IPS DF 6.9 (cell line): ENCODE measurements at regions not wholly inside any gene's neighbourhood (a gene's known extent, or its start where the extent isn't known, plus 50 kb on each side); places are given as distances from the start of the nearest gene placed in this dataset.

Source experiments
- DNase-seq: peaks from one replicate; pipeline ENCODE4 v3.0.0-alpha.2; 2013; ENCODE audit warnings: low read depth, low spot score
- H3K27ac ChIP-seq: one replicate; pipeline ENCODE4 v1.5.1; 2013; ENCODE audit warnings: low read length, control low read depth
- H3K27me3 ChIP-seq: 2 replicates; pipeline ENCODE4 v1.6.1; 2013; ENCODE audit warnings: mild to moderate bottlenecking, low read length; ENCODE audit not compliant: control insufficient read depth, insufficient read depth
- H3K36me3 ChIP-seq: 2 replicates; pipeline ENCODE4 v1.6.1; 2013; ENCODE audit warnings: low read length; ENCODE audit not compliant: control insufficient read depth, insufficient read depth
- H3K4me1 ChIP-seq: 2 replicates; pipeline ENCODE4 v1.6.1; 2013; ENCODE audit warnings: low read length; ENCODE audit not compliant: control insufficient read depth, insufficient read depth
- H3K4me3 ChIP-seq: 2 replicates; pipeline ENCODE4 v1.5.1; 2013; ENCODE audit warnings: mild to moderate bottlenecking, low read length
- H3K9me3 ChIP-seq: 2 replicates; pipeline ENCODE4 v1.6.1; 2013; ENCODE audit warnings: low read length, inconsistent platforms; ENCODE audit not compliant: control insufficient read depth, insufficient read depth
- WGBS: extraction: QIAGEN DNeasy Blood & Tissue Kit; methylation state at CpG from one replicate; pipeline ENCODE4 v1.1.7; 2013; ENCODE audit warnings: mixed read lengths, missing lambda C conversion rate; ENCODE audit not compliant: insufficient read length, insufficient coverage; 5-methylcytosine and 5-hydroxymethylcytosine counted together

DNA sequence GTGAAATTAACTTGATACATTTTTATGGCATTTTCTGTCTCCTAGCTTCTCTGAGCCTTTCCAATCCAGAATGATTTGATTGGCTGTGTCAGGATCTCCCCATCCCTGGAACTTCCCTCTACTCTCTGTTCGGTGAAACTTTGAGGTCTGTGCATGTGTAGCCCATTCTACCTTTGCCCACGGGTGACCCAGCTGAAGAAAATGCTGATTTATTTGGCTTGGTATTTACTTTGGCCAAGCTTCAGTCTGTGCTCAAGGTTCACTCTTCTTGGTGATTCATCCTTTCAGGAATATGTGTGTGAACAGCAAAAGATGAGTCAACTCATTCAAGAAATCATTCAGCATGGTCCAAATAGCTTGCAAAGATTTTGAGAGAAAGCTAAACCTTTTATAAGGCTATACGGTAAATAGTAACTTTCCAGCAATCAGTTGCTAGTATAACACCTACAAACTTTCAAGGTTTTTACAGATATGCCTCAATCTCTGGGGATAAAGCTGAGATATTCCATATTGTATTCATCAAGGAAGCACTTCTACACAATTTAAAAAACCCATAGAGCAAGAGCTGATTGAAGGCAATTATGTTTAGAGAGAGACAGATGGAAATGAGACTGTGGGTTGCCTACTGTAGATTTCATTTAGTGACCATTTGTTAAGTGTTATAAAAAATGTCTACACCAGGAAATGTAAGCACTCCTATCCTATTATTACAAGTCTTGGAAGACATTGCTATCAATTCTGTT lies 233.9 kb upstream of the CXXC4 start:
- no peak for DNase-seq
- H3K27ac ChIP-seq = no peak overlapping the region
- H3K4me3 ChIP-seq = no peak overlapping the region
- no CpG with 5 or more reads among the region's 3 CpGs for WGBS
- no peaks in the 10 kb centered on the region for H3K9me3 ChIP-seq
- no peaks in the 10 kb centered on the region for H3K36me3 ChIP-seq
- peaks cover 1% of the 10 kb centered on the region; the same call in 1 of the 2 replicates for H3K4me1 ChIP-seq
- no peaks in the 10 kb centered on the region for H3K27me3 ChIP-seq

DNA sequence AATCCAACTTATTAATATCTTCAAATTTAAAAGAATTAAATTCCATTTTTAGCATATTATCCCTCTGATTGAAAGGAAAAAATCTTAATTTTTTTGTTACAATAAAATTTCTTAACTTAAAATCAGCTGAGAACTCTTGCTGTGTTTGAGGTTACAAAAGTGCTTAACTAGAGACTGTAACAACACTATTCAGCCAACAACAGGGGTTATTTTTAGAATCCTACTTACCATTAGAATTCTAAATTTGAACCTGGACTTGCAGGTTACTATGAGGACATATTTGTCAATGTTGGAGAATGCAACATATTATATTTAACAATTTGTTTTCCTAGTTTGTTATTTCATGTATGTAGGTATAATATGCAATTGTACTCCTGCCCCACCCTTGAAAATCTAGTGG lies 238.1 kb upstream of the CXXC4 start:
- no peaks in the 10 kb centered on the region for H3K27me3 ChIP-seq
- H3K9me3 ChIP-seq = no peaks in the 10 kb centered on the region
- no peaks in the 10 kb centered on the region for H3K4me1 ChIP-seq
- no peak overlapping the region for H3K4me3 ChIP-seq
- no peaks in the 10 kb centered on the region for H3K36me3 ChIP-seq
- no peak overlapping the region for H3K27ac ChIP-seq
- DNase-seq = no peak

DNA sequence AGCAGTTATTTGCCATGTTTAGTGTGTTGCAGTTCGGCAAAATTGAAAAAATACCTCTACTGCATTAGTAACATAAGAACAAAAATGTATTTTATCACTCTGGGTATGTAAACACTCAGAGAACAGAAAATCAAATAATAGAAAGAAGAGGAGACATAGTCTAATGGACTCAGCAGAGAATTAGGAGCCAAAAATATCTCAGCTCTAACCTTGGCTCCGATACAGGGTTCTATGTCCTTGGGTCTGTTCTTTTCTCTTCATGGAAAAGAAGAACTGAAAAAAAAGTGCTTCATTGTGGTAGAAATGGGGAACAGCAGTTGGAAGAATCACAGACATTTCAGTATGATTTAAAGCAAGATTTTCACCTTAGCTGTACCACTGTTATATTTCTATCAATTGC lies 240.5 kb upstream of the CXXC4 start:
- H3K36me3 ChIP-seq = no peaks in the 10 kb centered on the region
- no peaks in the 10 kb centered on the region for H3K9me3 ChIP-seq
- H3K4me1 ChIP-seq = no peaks in the 10 kb centered on the region
- H3K4me3 ChIP-seq = no peak overlapping the region
- no peaks in the 10 kb centered on the region for H3K27me3 ChIP-seq
- DNase-seq = no peak
- WGBS = no CpG with 5 or more reads among the region's 2 CpGs
- no peak overlapping the region for H3K27ac ChIP-seq

DNA sequence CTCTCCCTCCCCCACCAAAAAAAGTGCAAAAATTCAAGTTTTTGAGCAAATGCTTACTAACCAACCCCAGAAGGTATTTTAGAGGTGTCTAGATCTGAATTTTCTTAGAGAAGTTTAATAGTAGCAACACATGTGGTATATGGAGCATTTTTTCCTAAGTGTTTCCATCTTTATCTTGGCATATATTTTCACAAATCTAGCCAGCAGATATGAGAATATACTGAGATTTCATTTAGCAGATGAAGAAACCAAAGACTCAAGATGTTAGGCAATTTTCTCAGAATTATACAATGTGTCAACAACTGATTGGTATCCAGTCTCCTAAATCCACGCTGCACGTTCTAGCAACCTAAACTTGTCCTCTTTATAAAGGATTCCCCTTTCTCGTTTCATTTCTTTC lies 245.5 kb upstream of the CXXC4 start:
- Histone ChIP-seq H3K9me3 (no peaks in the 10 kb centered on the region), H3K4me3 (no peak overlapping the region), H3K4me1 (no peaks in the 10 kb centered on the region), H3K27ac (no peak overlapping the region), H3K36me3 (no peaks in the 10 kb centered on the region), H3K27me3 (no peaks in the 10 kb centered on the region)
- no peak for DNase-seq
- 100% methylated on average over 1 of the region's 3 CpGs for WGBS

DNA sequence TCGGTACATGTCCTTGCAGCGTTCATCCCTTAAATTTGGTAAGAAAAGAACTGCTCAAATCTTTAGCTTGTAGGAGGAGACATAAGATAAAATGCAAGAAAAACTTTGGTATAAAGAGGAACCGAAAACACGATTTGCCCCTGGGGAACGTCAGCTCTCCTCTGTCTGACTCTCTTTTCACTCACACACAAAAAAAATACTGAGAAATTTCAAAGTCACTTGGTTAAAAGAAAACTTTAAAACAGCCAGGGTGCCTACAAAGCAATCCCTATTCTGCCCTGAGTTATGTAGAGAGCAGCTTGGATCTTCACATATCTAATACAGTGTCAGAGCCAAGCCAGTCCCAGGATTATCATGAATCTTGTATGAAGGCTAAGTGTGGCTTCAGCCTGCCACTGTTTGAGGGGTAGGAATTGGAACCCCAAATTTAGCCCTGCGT lies 248.5 kb upstream of the CXXC4 start:
- DNase-seq = no peak
- WGBS = no CpG with 5 or more reads among the region's 6 CpGs
- Histone ChIP-seq H3K4me1 (no peaks in the 10 kb centered on the region), H3K27ac (no peak overlapping the region), H3K36me3 (no peaks in the 10 kb centered on the region), H3K4me3 (no peak overlapping the region), H3K9me3 (no peaks in the 10 kb centered on the region), H3K27me3 (no peaks in the 10 kb centered on the region)

DNA sequence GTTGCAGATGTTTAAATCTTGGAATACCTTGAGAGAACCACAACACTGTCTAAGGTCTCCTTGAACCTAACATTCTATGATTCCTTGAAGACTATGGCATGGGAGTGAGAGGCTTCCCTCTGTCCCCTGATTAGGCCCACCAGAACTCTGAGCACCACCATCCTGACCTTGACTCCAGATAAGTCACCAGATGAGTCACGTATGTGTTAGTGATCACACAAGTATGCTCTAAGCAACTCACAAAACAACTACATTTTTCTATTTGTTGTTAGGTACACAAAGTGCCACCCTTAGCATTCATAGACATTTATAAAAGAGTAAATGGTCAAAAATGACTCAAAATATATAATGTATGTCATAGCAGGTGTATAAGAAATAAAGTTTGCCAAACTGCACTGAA lies 252.9 kb upstream of the CXXC4 start:
- no peaks in the 10 kb centered on the region for H3K27me3 ChIP-seq
- DNase-seq = no peak
- no peaks in the 10 kb centered on the region for H3K36me3 ChIP-seq
- no peaks in the 10 kb centered on the region for H3K4me1 ChIP-seq
- H3K4me3 ChIP-seq = no peak overlapping the region
- H3K9me3 ChIP-seq = no peaks in the 10 kb centered on the region
- no peak overlapping the region for H3K27ac ChIP-seq
- WGBS = no CpG with 5 or more reads among the region's 1 CpG

DNA sequence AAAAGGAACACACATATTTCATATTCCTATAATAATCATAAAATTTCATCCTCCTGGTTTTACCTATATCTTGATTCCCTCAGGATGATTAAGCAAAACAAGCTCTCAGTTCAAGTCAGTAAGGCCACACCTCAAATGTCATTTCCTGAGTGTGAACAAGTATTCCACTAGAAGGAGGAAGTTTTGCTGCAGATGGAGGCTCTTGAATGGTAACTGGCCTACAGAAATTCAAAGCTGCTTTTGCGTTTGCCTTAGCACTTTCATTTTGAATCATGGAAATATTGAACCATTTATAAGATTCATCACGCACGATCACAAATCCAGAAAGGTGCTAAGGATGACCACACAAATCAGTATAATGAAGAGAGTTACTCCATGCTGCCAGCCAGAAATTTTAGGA lies 254.4 kb upstream of the CXXC4 start:
- Histone ChIP-seq H3K36me3 (no peaks in the 10 kb centered on the region), H3K27ac (no peak overlapping the region), H3K27me3 (no peaks in the 10 kb centered on the region), H3K9me3 (no peaks in the 10 kb centered on the region), H3K4me1 (no peaks in the 10 kb centered on the region), H3K4me3 (no peak overlapping the region)
- no CpG with 5 or more reads among the region's 3 CpGs for WGBS
- no peak for DNase-seq

DNA sequence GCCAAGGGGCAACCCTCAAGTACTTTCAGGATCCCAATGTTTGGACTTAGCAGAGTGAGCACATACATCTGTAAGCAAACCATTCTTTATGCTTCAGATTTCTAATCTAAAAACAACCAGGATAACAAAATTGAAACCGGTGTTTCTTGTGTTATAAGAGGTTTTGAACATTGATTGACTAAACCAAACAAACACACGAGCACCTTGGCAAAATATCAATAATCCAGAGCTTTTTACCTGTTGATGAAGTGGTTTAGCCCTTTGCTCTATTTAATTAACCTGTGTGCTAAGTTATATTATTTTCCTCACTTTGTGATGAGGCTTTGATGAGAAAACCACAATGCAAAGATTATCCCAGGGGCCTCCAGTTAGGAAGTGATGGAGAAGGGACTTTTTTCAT lies 255.3 kb upstream of the CXXC4 start:
- H3K27ac ChIP-seq = no peak overlapping the region
- no peaks in the 10 kb centered on the region for H3K9me3 ChIP-seq
- no peak overlapping the region for H3K4me3 ChIP-seq
- no peak for DNase-seq
- no peaks in the 10 kb centered on the region for H3K27me3 ChIP-seq
- H3K36me3 ChIP-seq = no peaks in the 10 kb centered on the region
- WGBS = no CpG with 5 or more reads among the region's 2 CpGs
- H3K4me1 ChIP-seq = no peaks in the 10 kb centered on the region

DNA sequence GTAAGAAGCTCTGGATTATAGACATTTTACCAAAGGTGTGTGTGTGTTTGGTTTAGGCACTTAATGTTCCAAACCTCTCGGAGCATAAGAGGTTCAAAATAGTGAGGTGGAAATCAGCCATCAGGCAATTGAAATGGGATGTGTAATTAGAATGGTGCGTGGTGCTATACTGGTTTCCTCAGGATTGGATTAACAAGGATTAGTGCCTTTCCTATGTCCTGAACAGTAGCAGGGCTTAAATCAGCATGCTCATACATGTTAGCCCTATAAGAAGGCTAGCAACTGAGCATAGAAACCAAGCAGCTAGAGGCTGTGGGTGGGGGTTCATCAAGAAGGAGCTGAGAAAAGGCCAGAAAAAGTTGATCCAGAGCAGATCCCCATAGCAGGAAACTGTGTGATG lies 256.8 kb upstream of the CXXC4 start:
- WGBS = no CpG with 5 or more reads among the region's 2 CpGs
- Histone ChIP-seq H3K9me3 (no peaks in the 10 kb centered on the region), H3K27me3 (no peaks in the 10 kb centered on the region), H3K4me3 (no peak overlapping the region), H3K36me3 (no peaks in the 10 kb centered on the region), H3K4me1 (no peaks in the 10 kb centered on the region), H3K27ac (no peak overlapping the region)
- DNase-seq = no peak

DNA sequence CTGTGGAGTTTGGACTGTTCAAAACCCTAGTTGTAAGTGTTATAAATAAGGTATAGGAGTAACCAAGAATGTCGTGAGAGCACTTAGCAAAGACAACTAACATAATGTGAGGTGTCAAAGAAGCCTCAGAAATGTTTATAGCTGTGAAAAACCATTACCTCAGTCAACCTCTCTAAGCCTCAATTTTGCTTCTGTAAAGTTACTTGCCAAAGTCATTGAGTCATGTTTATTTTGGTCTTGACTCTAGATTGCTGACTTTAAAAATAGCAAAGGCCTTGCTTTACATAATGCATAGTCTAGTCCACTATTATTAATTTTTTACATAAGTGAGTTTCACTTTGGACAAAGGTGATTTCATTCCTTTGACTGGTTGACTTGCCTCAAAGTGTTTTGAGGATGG lies 257.6 kb upstream of the CXXC4 start:
- Histone ChIP-seq H3K4me3 (no peak overlapping the region), H3K27ac (no peak overlapping the region), H3K4me1 (no peaks in the 10 kb centered on the region), H3K36me3 (no peaks in the 10 kb centered on the region), H3K27me3 (no peaks in the 10 kb centered on the region), H3K9me3 (no peaks in the 10 kb centered on the region)
- no peak for DNase-seq
- no CpG with 5 or more reads among the region's 1 CpG for WGBS

DNA sequence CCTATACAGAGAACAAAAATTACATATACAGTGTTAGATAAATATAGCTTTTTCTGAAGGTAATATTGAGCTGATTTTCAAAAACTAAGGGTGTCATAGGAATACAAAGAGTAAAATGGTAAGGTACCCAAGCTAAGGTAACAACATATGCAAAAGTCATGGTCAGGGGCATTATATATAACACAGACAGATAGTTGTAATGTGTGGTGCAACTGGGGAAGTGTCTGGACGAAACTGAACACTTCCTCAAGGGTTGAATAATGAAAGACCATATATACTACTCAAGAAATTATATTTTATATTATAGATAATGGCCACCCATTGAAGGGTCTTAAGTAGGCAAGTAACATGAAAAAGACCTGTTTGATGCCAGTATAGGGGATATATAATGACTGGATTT lies 262.1 kb upstream of the CXXC4 start:
- Histone ChIP-seq H3K27ac (no peak overlapping the region), H3K36me3 (no peaks in the 10 kb centered on the region), H3K4me3 (no peak overlapping the region), H3K9me3 (no peaks in the 10 kb centered on the region), H3K4me1 (no peaks in the 10 kb centered on the region), H3K27me3 (no peaks in the 10 kb centered on the region)
- WGBS = no CpG with 5 or more reads among the region's 1 CpG
- no peak for DNase-seq
